ENCODE measurements at regions not wholly inside any gene's neighbourhood (a gene's known extent, or its start where the extent isn't known, plus 50 kb on each side); places are given as distances from the start of the nearest gene placed in this dataset.

DNA sequence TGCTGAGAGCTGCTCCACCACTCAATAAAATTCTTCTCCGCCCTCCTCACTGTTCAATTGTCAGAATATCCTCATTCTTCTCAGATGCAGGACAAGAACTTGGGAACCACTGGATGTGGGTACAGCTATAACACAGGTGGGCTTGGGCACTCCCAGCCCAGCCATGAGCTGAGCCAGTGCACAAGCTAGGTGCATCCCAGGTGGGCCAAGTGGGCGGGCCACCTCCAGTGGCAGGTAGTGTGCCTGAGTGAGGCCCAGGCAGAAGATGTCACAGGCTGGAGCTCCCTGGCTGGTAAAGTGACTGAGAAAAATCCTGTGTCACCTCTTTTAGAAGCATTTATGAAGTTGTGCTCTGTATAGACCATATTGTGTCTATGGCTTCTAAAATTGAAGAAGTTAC is 501.6 kb upstream of the TYRP1 start:
- no peaks in the 10 kb centered on the region for H3K36me3 ChIP-seq (ENCODE audit: control insufficient read depth, low read depth, low read length)
- no peaks in the 10 kb centered on the region for H3K4me1 ChIP-seq (ENCODE audit: control insufficient read depth, low read depth, low read length)
- H3K9ac ChIP-seq (ENCODE audit: low read length): no peak overlapping the region
- no peak overlapping the region for H3K27ac ChIP-seq (ENCODE audit: low read length)
- no peak overlapping the region for H3K4me3 ChIP-seq (ENCODE audit: low read length)
- no peaks in the 10 kb centered on the region for H3K27me3 ChIP-seq (ENCODE audit: control insufficient read depth, insufficient read depth, low read length)
- H3K9me3 ChIP-seq (ENCODE audit: control insufficient read depth, low read depth, low read length): no peaks in the 10 kb centered on the region

GRCh38 chr9:12194731-12195130 is 498.5 kb upstream of the TYRP1 start:
- Histone ChIP-seq H3K4me3 (ENCODE audit: low read length) (no peak overlapping the region), H3K27ac (ENCODE audit: low read length) (no peak overlapping the region), H3K9ac (ENCODE audit: low read length) (no peak overlapping the region), H3K4me1 (ENCODE audit: control insufficient read depth, low read depth, low read length) (no peaks in the 10 kb centered on the region), H3K9me3 (ENCODE audit: control insufficient read depth, low read depth, low read length) (no peaks in the 10 kb centered on the region), H3K36me3 (ENCODE audit: control insufficient read depth, low read depth, low read length) (no peaks in the 10 kb centered on the region), H3K27me3 (ENCODE audit: control insufficient read depth, insufficient read depth, low read length) (no peaks in the 10 kb centered on the region)

- Histone ChIP-seq H3K9me3 (ENCODE audit: control insufficient read depth, low read depth, low read length) (no peaks in the 10 kb centered on the region), H3K27me3 (ENCODE audit: control insufficient read depth, insufficient read depth, low read length) (no peaks in the 10 kb centered on the region), H3K4me3 (ENCODE audit: low read length) (no peak overlapping the region), H3K4me1 (ENCODE audit: control insufficient read depth, low read depth, low read length) (no peaks in the 10 kb centered on the region), H3K27ac (ENCODE audit: low read length) (no peak overlapping the region), H3K9ac (ENCODE audit: low read length) (no peak overlapping the region), H3K36me3 (ENCODE audit: control insufficient read depth, low read depth, low read length) (no peaks in the 10 kb centered on the region)
Measured at GRCh38 chr9:12195456-12195855, 497.7 kb upstream of the TYRP1 start.

- no peaks in the 10 kb centered on the region for H3K36me3 ChIP-seq (ENCODE audit: control insufficient read depth, low read depth, low read length)
- no peak overlapping the region for H3K9ac ChIP-seq (ENCODE audit: low read length)
- no peaks in the 10 kb centered on the region for H3K4me1 ChIP-seq (ENCODE audit: control insufficient read depth, low read depth, low read length)
- H3K9me3 ChIP-seq (ENCODE audit: control insufficient read depth, low read depth, low read length): no peaks in the 10 kb centered on the region
- H3K27me3 ChIP-seq (ENCODE audit: control insufficient read depth, insufficient read depth, low read length): no peaks in the 10 kb centered on the region
- no peak overlapping the region for H3K4me3 ChIP-seq (ENCODE audit: low read length)
- no peak overlapping the region for H3K27ac ChIP-seq (ENCODE audit: low read length)
Measured at GRCh38 chr9:12204512-12204911, 488.7 kb upstream of the TYRP1 start.

DNA sequence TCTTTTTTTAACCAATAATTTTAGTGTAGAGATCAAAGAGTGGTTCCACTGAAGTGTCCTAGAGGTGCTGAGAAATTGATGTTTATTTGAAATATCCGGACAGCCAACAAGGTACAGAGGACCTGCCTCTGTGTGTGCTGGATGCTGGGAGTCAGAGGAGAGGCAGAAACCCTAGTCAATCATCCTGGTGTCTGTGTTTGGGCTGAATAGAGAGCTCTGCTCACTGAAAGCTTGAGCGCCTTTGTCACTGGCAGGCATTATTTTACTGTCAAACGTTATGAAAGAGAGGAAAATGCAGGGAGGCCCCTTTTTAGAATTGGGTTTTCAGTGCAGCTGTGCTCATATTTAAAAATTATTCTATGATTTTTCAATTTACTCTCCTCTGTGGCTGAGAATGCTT is 480.3 kb upstream of the TYRP1 start:
- Histone ChIP-seq H3K27me3 (ENCODE audit: control insufficient read depth, insufficient read depth, low read length) (no peaks in the 10 kb centered on the region), H3K4me1 (ENCODE audit: control insufficient read depth, low read depth, low read length) (no peaks in the 10 kb centered on the region), H3K27ac (ENCODE audit: low read length) (no peak overlapping the region), H3K9me3 (ENCODE audit: control insufficient read depth, low read depth, low read length) (no peaks in the 10 kb centered on the region), H3K4me3 (ENCODE audit: low read length) (no peak overlapping the region), H3K9ac (ENCODE audit: low read length) (no peak overlapping the region), H3K36me3 (ENCODE audit: control insufficient read depth, low read depth, low read length) (no peaks in the 10 kb centered on the region)

DNA sequence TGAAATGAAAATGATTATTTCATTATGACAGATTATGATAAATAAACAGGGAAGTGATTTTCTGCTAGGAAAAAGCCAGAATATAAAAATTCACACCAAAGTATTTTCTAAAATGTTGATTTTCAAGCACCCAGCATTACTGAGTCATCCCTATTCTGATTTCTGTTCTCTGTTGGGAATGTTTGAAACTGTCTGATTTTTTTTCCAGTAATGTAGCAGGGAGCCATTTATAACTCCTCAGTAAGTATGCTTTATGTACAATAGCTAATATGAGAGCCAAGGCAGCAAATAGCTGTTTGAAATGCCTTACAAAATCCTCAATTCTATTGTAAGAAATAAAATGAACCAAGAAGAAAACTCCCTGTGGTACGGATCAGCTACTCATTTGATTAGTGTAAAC is 471.7 kb upstream of the TYRP1 start:
- Histone ChIP-seq H3K27ac (ENCODE audit: low read length) (no peak overlapping the region), H3K36me3 (ENCODE audit: control insufficient read depth, low read depth, low read length) (no peaks in the 10 kb centered on the region), H3K4me3 (ENCODE audit: low read length) (no peak overlapping the region), H3K27me3 (ENCODE audit: control insufficient read depth, insufficient read depth, low read length) (no peaks in the 10 kb centered on the region), H3K9me3 (ENCODE audit: control insufficient read depth, low read depth, low read length) (no peaks in the 10 kb centered on the region), H3K4me1 (ENCODE audit: control insufficient read depth, low read depth, low read length) (peaks cover 3% of the 10 kb centered on the region), H3K9ac (ENCODE audit: low read length) (no peak overlapping the region)

DNA sequence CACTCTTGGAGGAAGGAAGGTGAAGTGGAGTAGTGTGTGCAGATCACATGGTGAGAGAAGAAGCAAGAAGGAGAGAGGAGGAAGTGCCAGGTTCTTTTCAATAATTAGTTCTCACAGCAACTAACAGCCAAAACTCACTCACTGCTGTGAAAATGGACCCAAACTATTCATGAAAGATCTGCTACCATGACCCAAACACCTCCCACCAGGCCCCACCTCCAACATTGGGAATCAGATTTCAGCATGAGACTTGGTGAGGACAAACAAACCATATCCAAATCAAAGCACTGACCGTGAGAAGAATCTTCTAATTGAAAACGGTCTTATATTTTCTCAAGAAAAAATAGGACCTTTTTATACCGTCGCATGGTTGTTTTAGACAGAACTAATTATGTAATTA is 468.7 kb upstream of the TYRP1 start:
- no peak overlapping the region for H3K9ac ChIP-seq (ENCODE audit: low read length)
- H3K27ac ChIP-seq (ENCODE audit: low read length): no peak overlapping the region
- H3K27me3 ChIP-seq (ENCODE audit: control insufficient read depth, insufficient read depth, low read length): no peaks in the 10 kb centered on the region
- H3K4me1 ChIP-seq (ENCODE audit: control insufficient read depth, low read depth, low read length): peaks cover 3% of the 10 kb centered on the region
- no peak overlapping the region for H3K4me3 ChIP-seq (ENCODE audit: low read length)
- H3K36me3 ChIP-seq (ENCODE audit: control insufficient read depth, low read depth, low read length): no peaks in the 10 kb centered on the region
- no peaks in the 10 kb centered on the region for H3K9me3 ChIP-seq (ENCODE audit: control insufficient read depth, low read depth, low read length)

DNA sequence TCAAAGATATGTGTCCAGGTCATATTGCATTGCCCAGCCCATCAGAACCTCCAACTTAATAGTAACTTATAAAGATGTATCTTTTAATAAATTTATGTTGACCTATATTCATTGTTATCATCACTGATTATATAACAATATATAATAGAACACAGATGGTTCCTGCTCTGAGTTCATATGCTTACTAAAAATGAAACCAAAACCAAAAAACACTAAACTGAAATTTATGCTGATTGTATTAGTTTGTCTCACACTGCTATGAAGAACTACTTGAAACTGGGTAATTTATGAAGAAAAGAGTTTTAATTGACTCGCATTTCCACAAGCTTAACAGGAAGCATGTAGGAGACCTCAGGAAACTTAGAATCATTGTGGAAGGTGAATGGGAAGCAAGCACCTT is 462.5 kb upstream of the TYRP1 start:
- H3K36me3 ChIP-seq (ENCODE audit: control insufficient read depth, low read depth, low read length): no peaks in the 10 kb centered on the region
- no peaks in the 10 kb centered on the region for H3K4me1 ChIP-seq (ENCODE audit: control insufficient read depth, low read depth, low read length)
- H3K4me3 ChIP-seq (ENCODE audit: low read length): no peak overlapping the region
- H3K27me3 ChIP-seq (ENCODE audit: control insufficient read depth, insufficient read depth, low read length): no peaks in the 10 kb centered on the region
- H3K9me3 ChIP-seq (ENCODE audit: control insufficient read depth, low read depth, low read length): peaks cover 6% of the 10 kb centered on the region
- no peak overlapping the region for H3K27ac ChIP-seq (ENCODE audit: low read length)
- no peak overlapping the region for H3K9ac ChIP-seq (ENCODE audit: low read length)

- no peak overlapping the region for H3K27ac ChIP-seq (ENCODE audit: low read length)
- no peaks in the 10 kb centered on the region for H3K36me3 ChIP-seq (ENCODE audit: control insufficient read depth, low read depth, low read length)
- no peak overlapping the region for H3K9ac ChIP-seq (ENCODE audit: low read length)
- no peaks in the 10 kb centered on the region for H3K4me1 ChIP-seq (ENCODE audit: control insufficient read depth, low read depth, low read length)
- H3K4me3 ChIP-seq (ENCODE audit: low read length): no peak overlapping the region
- no peaks in the 10 kb centered on the region for H3K27me3 ChIP-seq (ENCODE audit: control insufficient read depth, insufficient read depth, low read length)
- H3K9me3 ChIP-seq (ENCODE audit: control insufficient read depth, low read depth, low read length): peaks cover 6% of the 10 kb centered on the region
Measured at GRCh38 chr9:12231832-12232231, 461.4 kb upstream of the TYRP1 start.

GRCh38 chr9:12232836-12233235 is 460.3 kb upstream of the TYRP1 start:
- Histone ChIP-seq H3K27me3 (ENCODE audit: control insufficient read depth, insufficient read depth, low read length) (no peaks in the 10 kb centered on the region), H3K36me3 (ENCODE audit: control insufficient read depth, low read depth, low read length) (no peaks in the 10 kb centered on the region), H3K9ac (ENCODE audit: low read length) (no peak overlapping the region), H3K27ac (ENCODE audit: low read length) (no peak overlapping the region), H3K4me1 (ENCODE audit: control insufficient read depth, low read depth, low read length) (no peaks in the 10 kb centered on the region), H3K4me3 (ENCODE audit: low read length) (no peak overlapping the region), H3K9me3 (ENCODE audit: control insufficient read depth, low read depth, low read length) (peaks cover 6% of the 10 kb centered on the region)

GRCh38 chr9:12253941-12254340 is 439.2 kb upstream of the TYRP1 start:
- H3K4me1 ChIP-seq (ENCODE audit: control insufficient read depth, low read depth, low read length): no peaks in the 10 kb centered on the region
- peaks cover 10% of the 10 kb centered on the region for H3K9me3 ChIP-seq (ENCODE audit: control insufficient read depth, low read depth, low read length)
- no peaks in the 10 kb centered on the region for H3K36me3 ChIP-seq (ENCODE audit: control insufficient read depth, low read depth, low read length)
- H3K9ac ChIP-seq (ENCODE audit: low read length): no peak overlapping the region
- H3K4me3 ChIP-seq (ENCODE audit: low read length): no peak overlapping the region
- H3K27ac ChIP-seq (ENCODE audit: low read length): no peak overlapping the region
- H3K27me3 ChIP-seq (ENCODE audit: control insufficient read depth, insufficient read depth, low read length): no peaks in the 10 kb centered on the region

GRCh38 chr9:12266758-12267157 is 426.4 kb upstream of the TYRP1 start:
- no peaks in the 10 kb centered on the region for H3K36me3 ChIP-seq (ENCODE audit: control insufficient read depth, low read depth, low read length)
- no peaks in the 10 kb centered on the region for H3K27me3 ChIP-seq (ENCODE audit: control insufficient read depth, insufficient read depth, low read length)
- no peaks in the 10 kb centered on the region for H3K4me1 ChIP-seq (ENCODE audit: control insufficient read depth, low read depth, low read length)
- no peak overlapping the region for H3K9ac ChIP-seq (ENCODE audit: low read length)
- H3K9me3 ChIP-seq (ENCODE audit: control insufficient read depth, low read depth, low read length): no peaks in the 10 kb centered on the region
- no peak overlapping the region for H3K4me3 ChIP-seq (ENCODE audit: low read length)
- no peak overlapping the region for H3K27ac ChIP-seq (ENCODE audit: low read length)

Measured in iPS-18a (cell line).